Nucleus accumbens (tissue), 56 donors: ENCODE measurements at regions not wholly inside any gene's neighbourhood (a gene's known extent, or its start where the extent isn't known, plus 50 kb on each side); places are given as distances from the start of the nearest gene placed in this dataset.
"Not testable (repeated sequence)": the region's sequence is repeated elsewhere in the genome, so short reads cannot be mapped to it uniquely, and the experiment has no call there.

ENCODE experiments used
- DNase-seq, 56 donors: peaks; one replicate each; lab custom pipeline; 2025; lab: John Stamatoyannopoulos, UW

- DNase-seq: no peak
Measured at GRCh38 chr7:32694182-32694581, 197.4 kb downstream of the KBTBD2 start.

GRCh38 chr7:32691965-32692815 is 196.9 kb downstream of the AVL9 start:
- DNase-seq: peak in 16 of 56 donors; percentile 2 to 37 (median 13)

GRCh38 chr7:32688092-32688491 is 192.8 kb downstream of the AVL9 start:
- not testable (repeated sequence) for DNase-seq

GRCh38 chr7:32681174-32681518 is 185.9 kb downstream of the AVL9 start:
- DNase-seq: no peak

- DNase-seq: no peak
Measured at GRCh38 chr7:32680259-32681173, 185.2 kb downstream of the AVL9 start.

GRCh38 chr7:32679192-32679591 is 183.9 kb downstream of the AVL9 start:
- no peak for DNase-seq

- no peak for DNase-seq
Measured at GRCh38 chr7:32677593-32677992, 182.3 kb downstream of the AVL9 start.

GRCh38 chr7:32676249-32676941 is 181.1 kb downstream of the AVL9 start:
- DNase-seq: no peak

GRCh38 chr7:32673275-32673983 is 178.1 kb downstream of the AVL9 start:
- no peak for DNase-seq

- DNase-seq: peak in 4 of 56 donors; percentile 1 to 62 (median 8)
Measured at GRCh38 chr7:32670110-32671025, 175.1 kb downstream of the AVL9 start.

- DNase-seq: not testable (repeated sequence)
Measured at GRCh38 chr7:32669173-32669870, 174.0 kb downstream of the AVL9 start.

- DNase-seq: not testable (repeated sequence)
Measured at GRCh38 chr7:32668387-32669097, 173.3 kb downstream of the AVL9 start.

- not testable (repeated sequence) for DNase-seq
Measured at GRCh38 chr7:32667586-32667985, 172.3 kb downstream of the AVL9 start.

- not testable (repeated sequence) for DNase-seq
Measured at GRCh38 chr7:32663805-32664211, 168.5 kb downstream of the AVL9 start.

GRCh38 chr7:32662509-32662908 is 167.2 kb downstream of the AVL9 start:
- not testable (repeated sequence) for DNase-seq

GRCh38 chr7:32661929-32662328 is 166.6 kb downstream of the AVL9 start:
- no peak for DNase-seq

GRCh38 chr7:32661501-32661900 is 166.2 kb downstream of the AVL9 start:
- DNase-seq: no peak

- no peak for DNase-seq
Measured at GRCh38 chr7:32660936-32661335, 165.6 kb downstream of the AVL9 start.
